A549 (cell line): ENCODE measurements at regions not wholly inside any gene's neighbourhood (a gene's known extent, or its start where the extent isn't known, plus 50 kb on each side); places are given as distances from the start of the nearest gene placed in this dataset.

Source experiments
- ATAC-seq, 2 experiments: fragments of 200-7000 bp in 1 of 2; fragments of >200 bp in 1 of 2; cut with Nextera tagmentation in 1 of 2; cut with Tn5 transposase in 1 of 2; 3 replicates each; pipeline versions ENCODE4 v1.8.0 to v1.9.1; 2018 to 2020; ENCODE audit warnings: mild to moderate bottlenecking in 1 of 2, moderate library complexity in 1 of 2
- CTCF ChIA-PET: fragments of 300-600 bp; sonication (Branson Sonifier 250); formaldehyde crosslinking; extraction: SDS; loops from one replicate; lab custom pipeline; 2021; ENCODE audit warnings: antibody characterized with exemption, inconsistent platforms; lab: Yijun Ruan, JAX
- POLR2A ChIA-PET: fragments of 350-600 bp; formaldehyde crosslinking; extraction: SDS; loops from one replicate; lab custom pipeline; 2021; ENCODE audit warnings: antibody characterized with exemption, inconsistent platforms; lab: Yijun Ruan, JAX
- DNase-seq, 2 experiments: peaks; one replicate each; pipeline versions ENCODE4 v3.0.0 to v3.0.0-alpha.2; 2011 to 2016; ENCODE audit warnings: low read depth in 1 of 2, low spot score in 1 of 2
- FAIRE-seq: peaks from 2 replicates; lab custom pipeline; 2011; peaks lifted over from hg19 to GRCh38; lab: Jason Lieb, UNC
- H3K27ac ChIP-seq, 2 experiments: fragments of >200 bp; sonication (Bioruptor Twin); formaldehyde crosslinking; 3 replicates each; pipeline ENCODE4 v1.5.1; 2016 to 2017
- H3K4me1 ChIP-seq: fragments of >200 bp; sonication (Bioruptor Twin); formaldehyde crosslinking; 3 replicates; pipeline ENCODE4 v1.6.1; 2016
- H3K4me2 ChIP-seq: fragments of >200 bp; sonication (Bioruptor Twin); formaldehyde crosslinking; 3 replicates; pipeline ENCODE4 v1.6.1; 2016
- H3K4me3 ChIP-seq: fragments of >200 bp; sonication (Bioruptor Twin); formaldehyde crosslinking; 3 replicates; pipeline ENCODE4 v1.5.1; 2016
- H3K9me3 ChIP-seq: fragments of >200 bp; sonication (Bioruptor Twin); formaldehyde crosslinking; 3 replicates; pipeline ENCODE4 v1.6.1; 2016
- CBX8 ChIP-seq: fragments of 200-600 bp; sonication (generic); IDR thresholded peaks from 2 replicates; pipeline ENCODE4 v1.6.1; 2016
- E2F6 ChIP-seq: IDR thresholded peaks from 2 replicates; pipeline ENCODE4 v1.6.1; 2012; ENCODE audit warnings: low read depth, borderline replicate concordance
- FOSL2 ChIP-seq, 2 experiments: fragments of 450-650 bp in 1 of 2; fragments of >200 bp in 1 of 2; sonication (Bioruptor Twin) in 1 of 2; formaldehyde crosslinking; IDR thresholded peaks; 2 replicates each; pipeline versions ENCODE4 v1.5.0 to v1.6.1; 2016 to 2020; ENCODE audit warnings: mild to moderate bottlenecking in 1 of 2, moderate library complexity in 1 of 2
- HOXA7 ChIP-seq: fragments of 250-450 bp; sonication (Bioruptor Pico); IDR thresholded peaks from 2 replicates; pipeline ENCODE4 v1.5.0; 2020; ENCODE audit warnings: mild to moderate bottlenecking, moderate library complexity
- JUNB ChIP-seq: fragments of >200 bp; sonication (Bioruptor Twin); formaldehyde crosslinking; IDR thresholded peaks from 2 replicates; pipeline ENCODE4 v1.6.1; 2016
- KDM1A ChIP-seq: fragments of 200-600 bp; sonication (generic); IDR thresholded peaks from 2 replicates; pipeline ENCODE4 v1.6.1; 2016; ENCODE audit warnings: low read depth, mild to moderate bottlenecking
- NFE2L2 ChIP-seq: fragments of 150-350 bp; conservative IDR thresholded peaks from 2 replicates; pipeline ENCODE4 v1.6.1; 2014; ENCODE audit warnings: low read length
- REST ChIP-seq: fragments of 200-600 bp; sonication (generic); IDR thresholded peaks from 2 replicates; pipeline ENCODE4 v1.6.1; 2016; ENCODE audit warnings: antibody characterized with exemption, mild to moderate bottlenecking, moderate library complexity
- RFX5 ChIP-seq: fragments of 450-650 bp; IDR thresholded peaks from 2 replicates; pipeline ENCODE4 v1.7.1; 2014; ENCODE audit warnings: antibody characterized with exemption, mild to moderate bottlenecking, moderate library complexity
- TFCP2L1 ChIP-seq: fragments of 250-450 bp; sonication (Bioruptor Pico); IDR thresholded peaks from 2 replicates; pipeline ENCODE4 v1.5.0; 2021; ENCODE audit warnings: mild to moderate bottlenecking
- ZC3H11A ChIP-seq: fragments of 450-650 bp; IDR thresholded peaks from 2 replicates; pipeline ENCODE4 v1.6.1; 2014; ENCODE audit warnings: antibody characterized with exemption, mild to moderate bottlenecking
- WGBS: methylation state at CpG from one replicate; pipeline ENCODE4 v1.1.6; 2017; ENCODE audit errors: missing lambda C conversion rate; 5-methylcytosine and 5-hydroxymethylcytosine counted together

GRCh38 chr16:80009971-80010659 lies 409.6 kb upstream of the MAF start:
- Histone ChIP-seq H3K4me1 (peaks cover 28% of the 10 kb centered on the region), H3K4me2 (no peak overlapping the region), H3K27ac (no peak overlapping the region), H3K4me3 (no peak overlapping the region), H3K9me3 (no peaks in the 10 kb centered on the region)
- FAIRE-seq (no peak), ATAC-seq (no peak), DNase-seq (no peak)
- no peak for TF ChIP-seq E2F6
- 0 out of 2 replicates have a peak, but pooled peaks have one; percentile 10 for TF ChIP-seq NFE2L2
- ChIA-PET CTCF (no interaction called here), POLR2A (interaction anchor here (0.8 kb wide), 1 partner anchor 17 kb away, joined by 3 read pairs; no protein-coding TSS in a partner anchor)
- 58% methylated on average over 4 of the region's 4 CpGs for WGBS

GRCh38 chr16:80008857-80009256 lies 408.3 kb upstream of the MAF start:
- TF ChIP-seq REST (no peak), HOXA7 (CRISPR knock-in tag) (no peak), KDM1A (no peak), NFE2L2 (no peak)
- H3K9me3 ChIP-seq: 0 out of 3 replicates have a peak, but pooled peaks cover 6% of the 10 kb centered on the region
- H3K4me2 ChIP-seq: no peak overlapping the region
- DNase-seq (no peak), ATAC-seq (no peak), FAIRE-seq (no peak)
- H3K4me3 ChIP-seq: no peak overlapping the region
- ChIA-PET POLR2A (no interaction called here), CTCF (interaction anchor here (1.0 kb wide), 1 partner anchor 12 kb away, joined by 3 read pairs; no protein-coding TSS in a partner anchor)
- 94% methylated on average over 2 of the region's 2 CpGs for WGBS
- H3K4me1 ChIP-seq: peaks cover 18% of the 10 kb centered on the region
- no peak overlapping the region for H3K27ac ChIP-seq

- peaks cover 15% of the 10 kb centered on the region for H3K4me1 ChIP-seq
- no peak overlapping the region for H3K4me3 ChIP-seq
- FAIRE-seq (no peak), ATAC-seq (no peak), DNase-seq (no peak)
- ChIA-PET CTCF (no interaction called here), POLR2A (no interaction called here)
- WGBS: 60% methylated on average over 4 of the region's 4 CpGs
- no peak overlapping the region for H3K27ac ChIP-seq
- TF ChIP-seq CBX8 (no peak), RFX5 (no peak), ZC3H11A (no peak), JUNB (no peak)
- peak overlapping the region; percentile 43; the same call in 1 of the 3 replicates for H3K4me2 ChIP-seq
- H3K9me3 ChIP-seq: 0 out of 3 replicates have a peak, but pooled peaks cover 6% of the 10 kb centered on the region
Observed at GRCh38 chr16:80007231-80007630, 406.7 kb upstream of the MAF start.

GRCh38 chr16:80006241-80007215 lies 406.0 kb upstream of the MAF start:
- 0 out of 3 replicates have a peak, but pooled peaks cover 6% of the 10 kb centered on the region for H3K9me3 ChIP-seq
- H3K27ac ChIP-seq: peak overlapping the region; percentile 26 to 32; a peak in 3 of 6 replicates
- H3K4me3 ChIP-seq: no peak overlapping the region
- CTCF ChIA-PET: interaction anchor here (1.2 to 1.3 kb wide), 2 partner anchors 13 to 41 kb away, joined by 3 to 4 read pairs; no protein-coding TSS in a partner anchor
- WGBS: 37% methylated on average over 16 of the region's 17 CpGs
- peaks cover 15% of the 10 kb centered on the region for H3K4me1 ChIP-seq
- POLR2A ChIA-PET: no interaction called here
- DNase-seq: peak; percentile 16 to 72
- peak overlapping the region; percentile 43 for H3K4me2 ChIP-seq
- no peak for FAIRE-seq
- TF ChIP-seq FOSL2 (IDR thresholded peaks at IDR 0.05) (no peak), FOSL2 (CRISPR knock-in tag; IDR thresholded peaks at IDR 0.05) (peak; percentile 29), TFCP2L1 (no peak)
- peak; percentile 73 to 85; a peak in 4 of 6 replicates for ATAC-seq
